Fibroblast of upper back skin (primary cell): ENCODE measurements at regions not wholly inside any gene's neighbourhood (a gene's known extent, or its start where the extent isn't known, plus 50 kb on each side); places are given as distances from the start of the nearest gene placed in this dataset.

Experiments used
- DNase-seq: peaks from one replicate; pipeline ENCODE4 v3.0.0-alpha.2; 2013

DNA sequence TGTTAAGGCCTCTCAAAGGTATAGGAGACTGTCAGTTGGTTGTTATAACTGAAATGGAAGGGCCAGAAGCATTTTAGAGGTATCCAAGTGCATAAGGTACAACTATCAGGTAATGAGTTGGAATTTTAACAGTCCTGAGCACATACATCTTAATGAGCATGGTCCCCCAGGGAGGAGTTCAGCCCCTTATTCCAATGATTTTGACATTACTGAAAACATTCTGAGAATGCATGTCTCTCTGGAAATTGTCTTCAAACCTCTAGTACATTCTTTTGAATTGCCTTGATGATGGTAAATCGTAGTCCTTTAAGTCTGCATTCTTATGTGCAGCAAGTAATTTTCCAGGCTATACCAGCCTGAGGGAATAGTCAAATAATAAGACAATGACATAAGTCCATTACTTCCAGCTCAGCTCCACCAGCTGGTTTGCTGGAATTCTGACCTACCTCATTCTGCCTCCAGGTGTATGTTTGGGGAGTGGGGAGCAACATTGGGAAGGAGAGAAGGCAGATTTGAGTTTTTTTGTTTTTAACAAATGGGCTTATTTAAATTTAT lies 239.2 kb downstream of the MSRB3 start:
- DNase-seq, result no peak

- DNase-seq, result peak; percentile 53
Observed at GRCh38 chr12:65518771-65519170, 240.3 kb downstream of the MSRB3 start.

DNA sequence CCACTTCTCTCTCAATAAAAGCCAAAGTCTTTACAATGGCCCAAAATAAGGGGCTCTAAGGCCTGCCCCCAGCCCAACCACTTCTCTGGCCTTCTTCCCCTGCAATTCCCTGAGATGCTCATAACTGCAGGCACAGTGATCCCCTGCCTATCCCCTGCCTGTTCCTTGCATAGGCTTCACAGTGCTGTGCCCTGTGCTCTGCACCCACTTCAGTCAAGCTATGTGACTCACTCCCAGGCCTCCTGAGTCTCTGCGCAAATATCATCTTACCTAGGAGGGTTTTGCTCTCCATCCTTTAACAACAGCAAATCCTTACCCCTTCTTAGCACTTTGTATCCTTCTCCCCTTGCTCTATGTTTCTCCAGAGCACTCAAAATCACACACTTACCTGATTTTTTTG lies 242.2 kb downstream of the MSRB3 start:
- DNase-seq, result no peak

GRCh38 chr12:65522956-65523860 lies 244.7 kb downstream of the MSRB3 start:
- peak; percentile 76 for DNase-seq

DNA sequence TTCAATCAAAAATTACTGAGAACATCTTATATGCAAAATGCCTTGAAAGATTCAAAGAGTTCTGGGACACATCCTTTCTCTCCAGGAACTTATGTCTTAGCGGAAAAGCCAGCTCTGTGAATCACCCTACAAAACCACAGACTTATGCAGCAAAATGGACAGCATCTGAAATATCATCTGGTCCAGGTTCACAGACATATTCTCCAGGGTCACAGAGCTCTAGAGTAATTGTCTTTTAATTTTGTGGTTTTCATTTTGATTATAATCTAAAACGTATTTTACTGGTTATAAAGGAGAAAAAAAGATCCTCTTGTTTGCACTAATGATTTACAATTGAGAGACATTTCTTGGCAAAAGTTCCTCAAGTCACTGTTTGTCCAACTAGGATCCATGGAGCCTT lies 246.2 kb downstream of the MSRB3 start:
- peak; percentile 94 for DNase-seq

- peak; percentile 93 for DNase-seq
Observed at GRCh38 chr12:65525491-65526141, 247.1 kb downstream of the MSRB3 start.

GRCh38 chr12:65526311-65526710 lies 247.8 kb downstream of the MSRB3 start:
- DNase-seq, result peak; percentile 65

DNA sequence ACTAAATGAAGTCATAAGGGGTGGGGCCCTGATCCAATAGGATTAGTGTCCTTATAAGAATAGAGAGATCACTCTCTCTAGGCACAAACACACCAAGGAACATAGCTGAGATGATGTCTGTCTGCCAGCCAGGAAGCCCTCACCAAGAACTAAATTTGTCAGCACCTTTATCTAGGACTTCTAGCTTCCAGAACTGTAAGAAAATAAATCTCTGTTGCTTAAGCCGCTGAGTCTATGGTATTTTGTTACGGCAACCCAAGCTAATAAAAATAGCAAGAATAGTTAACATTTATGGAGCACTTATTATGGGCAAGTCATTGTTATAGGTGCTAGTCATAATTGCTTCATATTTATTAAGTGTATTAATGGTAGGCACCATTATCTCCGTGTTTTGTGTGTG lies 249.6 kb downstream of the MSRB3 start:
- no peak for DNase-seq

DNA sequence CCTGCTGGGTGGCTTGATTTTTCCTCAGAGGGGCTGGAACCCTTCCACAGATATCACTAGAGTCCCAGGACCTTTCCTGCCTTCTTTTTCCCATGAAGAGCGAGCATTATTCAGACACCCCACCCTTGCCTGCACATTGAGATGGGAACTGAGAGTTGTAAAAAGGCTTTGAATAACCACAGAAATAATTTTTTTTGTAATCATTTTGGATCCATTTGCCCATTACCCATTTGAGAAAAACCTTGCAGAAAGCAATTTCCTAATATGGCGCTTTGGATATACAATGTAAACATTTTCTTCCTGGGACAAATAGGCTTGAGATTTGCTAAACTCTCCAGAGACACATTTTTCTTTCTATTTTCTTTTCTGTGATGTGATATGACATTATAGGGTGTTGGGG lies 250.6 kb downstream of the MSRB3 start:
- no peak for DNase-seq

DNA sequence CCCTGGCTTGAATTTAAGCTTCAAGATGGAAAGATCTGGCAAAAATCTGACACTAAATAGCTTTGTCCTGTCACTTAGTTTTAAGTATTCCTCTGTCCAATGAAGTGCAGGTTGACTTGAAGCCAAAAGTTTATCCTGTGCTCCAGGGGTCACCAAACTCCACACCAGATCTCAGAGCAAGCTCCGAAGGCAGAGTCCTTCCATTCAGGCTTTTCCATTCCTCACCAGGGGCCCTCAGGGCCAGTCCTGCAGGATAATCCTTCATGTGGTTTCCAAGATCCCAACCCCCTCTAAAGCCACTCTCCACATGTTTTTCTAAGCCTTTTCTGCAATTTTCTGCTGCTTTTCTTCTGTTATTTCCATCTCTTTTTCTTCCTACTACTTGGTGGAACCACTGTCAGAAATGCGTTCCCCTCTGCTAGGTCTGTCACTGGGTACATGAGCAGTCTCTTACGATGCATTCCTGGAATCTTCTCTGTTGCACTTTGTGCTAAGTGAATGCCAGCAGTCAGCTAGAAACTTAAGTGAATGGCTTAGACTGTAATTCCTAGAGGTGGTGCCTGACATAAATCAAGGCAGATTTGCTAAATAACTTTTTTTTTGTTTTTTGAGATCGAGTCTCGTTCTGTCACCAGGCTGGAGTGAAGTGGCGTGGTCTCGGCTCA lies 251.4 kb downstream of the MSRB3 start:
- no peak for DNase-seq

DNA sequence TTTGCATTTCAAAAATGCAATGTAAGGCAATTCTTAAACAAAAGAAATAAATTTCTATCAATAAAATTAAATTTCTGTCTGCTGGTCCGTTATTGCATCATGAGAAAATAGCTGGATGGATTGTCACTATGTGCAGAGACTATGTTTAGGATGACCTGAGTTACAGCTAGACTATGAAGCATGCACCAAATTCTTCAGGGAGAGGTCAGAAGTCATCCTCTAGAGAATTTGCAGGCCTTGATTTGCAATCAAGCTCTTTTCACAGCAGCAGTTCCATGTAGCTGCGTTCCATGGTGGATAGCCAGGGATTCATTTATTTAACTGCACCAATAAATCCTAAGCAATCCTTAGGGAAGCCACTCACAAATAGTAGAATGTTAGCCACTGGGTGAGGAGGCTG lies 253.7 kb downstream of the MSRB3 start:
- peak; percentile 89 for DNase-seq

DNA sequence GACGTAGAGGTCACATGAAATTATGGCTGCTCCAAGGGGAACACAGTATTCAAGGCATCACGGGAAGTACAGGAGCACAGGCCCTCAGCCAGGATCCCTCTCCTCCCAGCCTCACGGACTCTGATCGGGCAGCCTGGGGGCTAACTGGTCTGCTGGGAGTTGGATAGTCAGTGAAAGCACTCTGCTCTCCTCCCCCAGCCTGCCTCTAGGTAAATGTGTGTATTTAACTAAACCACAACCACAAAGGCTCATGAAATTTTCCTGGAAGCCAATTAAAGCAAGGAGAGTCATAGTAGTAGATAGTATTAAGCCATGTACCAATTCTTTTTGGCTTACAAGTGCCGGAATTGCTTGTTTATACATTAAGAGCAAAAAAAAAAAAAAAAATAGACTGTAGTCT lies 254.3 kb downstream of the MSRB3 start:
- DNase-seq, result peak; percentile 95

- peak; percentile 89 for DNase-seq
Observed at GRCh38 chr12:65533177-65533883, 254.8 kb downstream of the MSRB3 start.

DNA sequence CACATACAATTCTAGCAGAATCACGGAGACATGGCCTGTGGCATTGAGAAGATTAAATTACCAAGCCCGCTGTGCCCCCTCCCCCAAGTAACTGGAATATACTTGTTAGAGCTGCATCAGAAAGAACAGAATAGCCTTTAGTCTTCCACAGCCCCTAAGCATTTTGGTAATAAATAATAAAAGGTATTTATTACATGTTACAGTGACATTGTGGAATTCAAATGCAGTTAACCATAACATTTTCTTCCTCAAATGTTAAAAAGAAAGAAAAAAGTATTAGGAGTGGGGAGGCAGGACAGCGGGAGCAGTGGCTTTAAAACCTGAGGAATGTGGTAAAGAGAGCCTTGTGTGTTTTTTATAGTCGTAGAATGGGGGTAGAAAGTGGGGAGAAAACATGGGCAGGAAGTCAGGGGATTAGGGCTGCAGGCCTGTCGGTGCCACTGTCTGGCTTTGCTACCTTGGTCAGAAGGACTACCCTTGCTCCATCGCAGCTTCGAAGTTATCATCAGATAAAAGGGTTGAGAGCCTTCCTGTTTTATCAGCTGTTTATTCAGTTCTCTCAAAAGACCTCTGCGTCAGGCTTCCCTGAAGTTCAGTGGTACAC lies 255.9 kb downstream of the MSRB3 start:
- DNase-seq, result peak; percentile 74

- DNase-seq, result no peak
Observed at GRCh38 chr12:65535946-65536345, 257.5 kb downstream of the MSRB3 start.

GRCh38 chr12:65536351-65536750 lies 257.9 kb downstream of the MSRB3 start:
- DNase-seq, result no peak

DNA sequence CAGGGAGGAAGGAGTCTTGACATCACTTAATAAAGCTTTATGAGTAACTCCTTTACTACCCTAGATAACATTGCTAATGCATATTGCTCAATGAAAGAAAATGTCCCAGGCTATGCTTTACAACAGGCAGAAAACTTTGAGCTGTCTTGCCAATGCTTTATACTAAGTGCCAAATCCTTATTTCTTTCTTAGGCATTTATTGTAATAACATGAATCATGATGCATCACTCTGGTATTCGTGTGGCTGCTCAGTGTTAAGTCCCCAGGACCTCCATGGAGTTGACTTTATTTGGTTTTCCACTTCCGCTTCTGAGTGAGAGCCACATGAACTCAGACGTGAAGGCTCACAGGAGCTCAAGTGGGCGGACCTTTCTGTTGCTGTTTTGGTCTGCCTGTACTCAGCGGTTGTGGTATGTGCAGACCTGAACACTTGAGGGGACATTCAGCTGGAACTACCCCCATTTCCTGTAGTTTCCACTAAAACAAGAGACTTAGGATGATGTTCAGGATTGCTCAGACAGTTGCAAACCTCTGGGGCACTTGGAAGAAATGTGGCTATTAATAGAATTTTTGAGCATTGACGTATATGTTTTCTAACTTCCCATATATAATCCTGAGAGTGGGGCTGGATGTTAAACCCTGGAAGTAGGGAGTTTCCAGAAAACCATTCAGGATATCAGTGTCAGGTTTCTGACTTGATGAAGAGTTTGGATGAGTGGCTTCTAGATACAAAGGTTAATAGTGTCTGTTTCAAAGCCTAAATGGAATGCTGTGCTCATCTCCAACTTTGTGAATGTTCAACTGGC lies 258.6 kb downstream of the MSRB3 start:
- DNase-seq, result peak; percentile 100

DNA sequence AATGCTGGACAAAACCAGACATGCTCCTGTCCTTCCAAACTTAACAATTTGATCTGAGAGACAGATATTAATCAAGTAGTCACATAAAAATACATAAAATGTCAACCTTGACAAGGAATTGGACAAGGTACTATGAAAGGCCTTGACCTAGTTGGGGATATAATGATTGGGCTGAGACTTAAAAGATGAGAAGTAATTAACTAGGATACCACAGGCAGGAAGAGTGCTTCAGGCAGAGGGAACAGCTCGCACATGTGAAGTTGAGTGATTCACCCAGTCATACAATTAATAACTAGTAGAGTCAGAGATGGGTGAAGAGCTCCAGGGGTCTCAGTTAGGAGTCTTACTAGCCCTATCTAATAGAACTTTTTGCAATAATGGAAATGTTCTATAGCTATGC lies 259.5 kb downstream of the MSRB3 start:
- no peak for DNase-seq

DNA sequence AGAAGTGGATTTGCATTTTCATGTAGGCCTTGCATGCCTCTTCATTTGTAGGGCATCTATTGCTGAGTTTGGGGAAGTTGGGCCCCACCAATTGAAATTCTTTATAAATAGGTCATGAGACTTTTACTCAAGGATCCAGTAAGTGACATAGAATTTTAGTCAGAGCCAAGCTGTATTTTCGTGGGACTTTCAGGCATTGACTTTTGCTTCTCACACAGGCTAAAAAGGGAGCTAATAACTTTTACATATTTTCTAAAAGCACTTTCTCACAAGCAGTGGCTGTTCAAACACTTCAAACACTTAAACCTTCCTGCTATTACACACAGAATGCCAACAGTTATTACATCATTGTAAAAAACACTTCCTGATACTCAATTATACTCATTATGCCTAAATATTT lies 260.5 kb downstream of the MSRB3 start:
- DNase-seq, result no peak

GRCh38 chr12:65540140-65540539 lies 261.7 kb downstream of the MSRB3 start:
- DNase-seq, result no peak

DNA sequence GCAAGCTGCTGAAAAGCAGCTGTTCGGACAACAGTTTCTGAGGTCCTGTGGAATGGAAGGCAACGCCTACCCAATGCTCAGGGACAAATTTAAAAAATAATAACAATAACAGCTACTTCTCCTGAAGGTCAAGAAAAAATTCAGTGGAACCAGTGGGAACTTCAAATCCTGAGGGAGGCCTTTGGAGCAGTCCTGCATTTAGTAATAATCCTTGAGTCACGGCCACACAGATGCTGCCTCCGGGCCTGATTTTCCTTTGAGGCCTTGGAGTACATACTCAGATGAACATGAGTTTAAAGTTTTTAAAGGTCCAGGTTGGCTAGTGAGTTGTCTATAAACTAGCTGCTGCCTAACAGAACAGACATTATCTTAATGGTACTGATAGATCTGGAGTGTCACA lies 268.0 kb downstream of the MSRB3 start:
- DNase-seq, result no peak
